Liver (tissue), 3 donors: ENCODE measurements at regions not wholly inside any gene's neighbourhood (a gene's known extent, or its start where the extent isn't known, plus 50 kb on each side); places are given as distances from the start of the nearest gene placed in this dataset.

Experiments
- HNF4G ChIP-seq: IDR thresholded peaks from 2 replicates; pipeline ENCODE4 v1.6.1; 2016; ENCODE audit warnings: antibody characterized with exemption
- RAD21 ChIP-seq, 2 donors: IDR thresholded peaks; 2 replicates each; pipeline ENCODE4 v1.6.1; 2016; ENCODE audit warnings: antibody characterized with exemption in 2 of 2, mild to moderate bottlenecking in 2 of 2
- SP1 ChIP-seq: IDR thresholded peaks from 2 replicates; pipeline ENCODE4 v1.6.1; 2018; ENCODE audit warnings: antibody characterized with exemption, mild to moderate bottlenecking
- TAF1 ChIP-seq: conservative IDR thresholded peaks from 2 replicates; pipeline ENCODE4 v1.6.1; 2016; ENCODE audit warnings: antibody characterized with exemption, mild to moderate bottlenecking
- TF ChIP-seq, protein P1 (sequence below): fragments of 150-350 bp; IDR thresholded peaks from 2 replicates; pipeline ENCODE4 v1.5.1; 2017; ENCODE audit warnings: improper control_type of control experiment, low read depth, low read length; ENCODE audit not compliant: missing input control
- TF ChIP-seq, protein P2 (sequence below): IDR thresholded peaks from 2 replicates; pipeline ENCODE4 v1.6.1; 2016; ENCODE audit warnings: antibody characterized with exemption
- TF ChIP-seq, protein P3 (sequence below): IDR thresholded peaks from 2 replicates; pipeline ENCODE4 v1.6.1; 2016; ENCODE audit warnings: antibody characterized with exemption
- TF ChIP-seq, protein P4 (sequence below): IDR thresholded peaks from 2 replicates; pipeline ENCODE4 v1.6.1; 2016; ENCODE audit warnings: antibody characterized with exemption, mild to moderate bottlenecking
- TF ChIP-seq, protein P5 (sequence below): IDR thresholded peaks from 2 replicates; pipeline ENCODE4 v1.6.1; 2016; ENCODE audit warnings: antibody characterized with exemption
- donor health status: healthy.
- donor health status: healthy.

DNA sequence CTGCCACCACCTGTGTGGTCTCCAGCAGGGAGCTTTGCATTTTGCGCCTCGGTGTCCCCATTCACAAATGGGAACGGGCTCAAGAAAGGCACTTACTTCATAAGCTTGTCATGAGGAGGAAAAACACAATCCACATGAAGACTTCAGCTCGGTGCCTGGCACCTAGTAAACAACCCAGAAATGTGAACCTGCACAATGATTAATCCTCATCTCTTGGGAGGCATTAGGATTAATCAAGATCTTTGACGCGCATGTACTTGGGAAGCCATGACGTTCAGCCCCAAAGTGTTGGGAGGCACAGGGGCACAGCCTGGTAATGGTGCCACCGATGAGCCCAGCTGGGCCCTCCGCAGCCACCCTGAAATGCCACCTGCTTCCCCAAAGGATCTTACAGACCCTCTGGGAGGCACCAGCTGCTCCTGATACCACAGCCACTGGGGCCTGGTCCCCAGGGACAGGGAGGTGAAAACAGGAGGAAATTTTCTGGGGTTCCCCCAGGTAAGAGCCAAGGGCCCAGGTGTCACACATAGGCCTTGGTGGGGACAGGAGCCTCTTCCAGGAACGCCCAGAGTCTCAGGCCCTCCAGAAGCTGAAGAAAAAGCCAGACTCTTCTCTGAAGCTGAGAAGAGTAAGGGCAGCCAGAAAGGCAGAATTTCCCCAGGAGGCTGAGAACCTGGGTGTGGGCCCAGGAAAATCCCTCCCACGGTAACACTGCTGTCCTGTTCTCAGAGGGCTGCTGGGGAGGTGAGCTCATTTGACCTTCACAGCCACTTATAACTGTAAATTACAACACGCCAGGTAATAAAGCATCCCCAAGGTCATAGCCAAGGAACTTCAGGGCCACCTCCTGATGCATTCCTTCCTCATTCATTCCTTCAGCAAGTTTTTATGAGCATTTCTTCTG is 507.5 kb downstream of the SHQ1 start:
- TF ChIP-seq, protein P1, sequence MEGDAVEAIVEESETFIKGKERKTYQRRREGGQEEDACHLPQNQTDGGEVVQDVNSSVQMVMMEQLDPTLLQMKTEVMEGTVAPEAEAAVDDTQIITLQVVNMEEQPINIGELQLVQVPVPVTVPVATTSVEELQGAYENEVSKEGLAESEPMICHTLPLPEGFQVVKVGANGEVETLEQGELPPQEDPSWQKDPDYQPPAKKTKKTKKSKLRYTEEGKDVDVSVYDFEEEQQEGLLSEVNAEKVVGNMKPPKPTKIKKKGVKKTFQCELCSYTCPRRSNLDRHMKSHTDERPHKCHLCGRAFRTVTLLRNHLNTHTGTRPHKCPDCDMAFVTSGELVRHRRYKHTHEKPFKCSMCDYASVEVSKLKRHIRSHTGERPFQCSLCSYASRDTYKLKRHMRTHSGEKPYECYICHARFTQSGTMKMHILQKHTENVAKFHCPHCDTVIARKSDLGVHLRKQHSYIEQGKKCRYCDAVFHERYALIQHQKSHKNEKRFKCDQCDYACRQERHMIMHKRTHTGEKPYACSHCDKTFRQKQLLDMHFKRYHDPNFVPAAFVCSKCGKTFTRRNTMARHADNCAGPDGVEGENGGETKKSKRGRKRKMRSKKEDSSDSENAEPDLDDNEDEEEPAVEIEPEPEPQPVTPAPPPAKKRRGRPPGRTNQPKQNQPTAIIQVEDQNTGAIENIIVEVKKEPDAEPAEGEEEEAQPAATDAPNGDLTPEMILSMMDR: no peak
- TF ChIP-seq, protein P2, sequence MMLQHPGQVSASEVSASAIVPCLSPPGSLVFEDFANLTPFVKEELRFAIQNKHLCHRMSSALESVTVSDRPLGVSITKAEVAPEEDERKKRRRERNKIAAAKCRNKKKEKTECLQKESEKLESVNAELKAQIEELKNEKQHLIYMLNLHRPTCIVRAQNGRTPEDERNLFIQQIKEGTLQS: no peak
- TF ChIP-seq HNF4G: no peak
- no peak for TF ChIP-seq SP1
- TF ChIP-seq, protein P3, sequence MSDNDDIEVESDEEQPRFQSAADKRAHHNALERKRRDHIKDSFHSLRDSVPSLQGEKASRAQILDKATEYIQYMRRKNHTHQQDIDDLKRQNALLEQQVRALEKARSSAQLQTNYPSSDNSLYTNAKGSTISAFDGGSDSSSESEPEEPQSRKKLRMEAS: no peak
- TF ChIP-seq, protein P4, sequence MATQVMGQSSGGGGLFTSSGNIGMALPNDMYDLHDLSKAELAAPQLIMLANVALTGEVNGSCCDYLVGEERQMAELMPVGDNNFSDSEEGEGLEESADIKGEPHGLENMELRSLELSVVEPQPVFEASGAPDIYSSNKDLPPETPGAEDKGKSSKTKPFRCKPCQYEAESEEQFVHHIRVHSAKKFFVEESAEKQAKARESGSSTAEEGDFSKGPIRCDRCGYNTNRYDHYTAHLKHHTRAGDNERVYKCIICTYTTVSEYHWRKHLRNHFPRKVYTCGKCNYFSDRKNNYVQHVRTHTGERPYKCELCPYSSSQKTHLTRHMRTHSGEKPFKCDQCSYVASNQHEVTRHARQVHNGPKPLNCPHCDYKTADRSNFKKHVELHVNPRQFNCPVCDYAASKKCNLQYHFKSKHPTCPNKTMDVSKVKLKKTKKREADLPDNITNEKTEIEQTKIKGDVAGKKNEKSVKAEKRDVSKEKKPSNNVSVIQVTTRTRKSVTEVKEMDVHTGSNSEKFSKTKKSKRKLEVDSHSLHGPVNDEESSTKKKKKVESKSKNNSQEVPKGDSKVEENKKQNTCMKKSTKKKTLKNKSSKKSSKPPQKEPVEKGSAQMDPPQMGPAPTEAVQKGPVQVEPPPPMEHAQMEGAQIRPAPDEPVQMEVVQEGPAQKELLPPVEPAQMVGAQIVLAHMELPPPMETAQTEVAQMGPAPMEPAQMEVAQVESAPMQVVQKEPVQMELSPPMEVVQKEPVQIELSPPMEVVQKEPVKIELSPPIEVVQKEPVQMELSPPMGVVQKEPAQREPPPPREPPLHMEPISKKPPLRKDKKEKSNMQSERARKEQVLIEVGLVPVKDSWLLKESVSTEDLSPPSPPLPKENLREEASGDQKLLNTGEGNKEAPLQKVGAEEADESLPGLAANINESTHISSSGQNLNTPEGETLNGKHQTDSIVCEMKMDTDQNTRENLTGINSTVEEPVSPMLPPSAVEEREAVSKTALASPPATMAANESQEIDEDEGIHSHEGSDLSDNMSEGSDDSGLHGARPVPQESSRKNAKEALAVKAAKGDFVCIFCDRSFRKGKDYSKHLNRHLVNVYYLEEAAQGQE: no peak
- TF ChIP-seq, protein P5, sequence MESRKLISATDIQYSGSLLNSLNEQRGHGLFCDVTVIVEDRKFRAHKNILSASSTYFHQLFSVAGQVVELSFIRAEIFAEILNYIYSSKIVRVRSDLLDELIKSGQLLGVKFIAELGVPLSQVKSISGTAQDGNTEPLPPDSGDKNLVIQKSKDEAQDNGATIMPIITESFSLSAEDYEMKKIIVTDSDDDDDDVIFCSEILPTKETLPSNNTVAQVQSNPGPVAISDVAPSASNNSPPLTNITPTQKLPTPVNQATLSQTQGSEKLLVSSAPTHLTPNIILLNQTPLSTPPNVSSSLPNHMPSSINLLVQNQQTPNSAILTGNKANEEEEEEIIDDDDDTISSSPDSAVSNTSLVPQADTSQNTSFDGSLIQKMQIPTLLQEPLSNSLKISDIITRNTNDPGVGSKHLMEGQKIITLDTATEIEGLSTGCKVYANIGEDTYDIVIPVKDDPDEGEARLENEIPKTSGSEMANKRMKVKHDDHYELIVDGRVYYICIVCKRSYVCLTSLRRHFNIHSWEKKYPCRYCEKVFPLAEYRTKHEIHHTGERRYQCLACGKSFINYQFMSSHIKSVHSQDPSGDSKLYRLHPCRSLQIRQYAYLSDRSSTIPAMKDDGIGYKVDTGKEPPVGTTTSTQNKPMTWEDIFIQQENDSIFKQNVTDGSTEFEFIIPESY: no peak
- no peak for TF ChIP-seq RAD21 (IDR thresholded peaks at IDR 0.05)
- TF ChIP-seq TAF1: no peak
